DND-41 (cell line): ENCODE measurements at regions not wholly inside any gene's neighbourhood (a gene's known extent, or its start where the extent isn't known, plus 50 kb on each side); places are given as distances from the start of the nearest gene placed in this dataset.

Experiments
- CTCF ChIP-seq: IDR thresholded peaks from 2 replicates; pipeline ENCODE4 v1.5.1; 2012; ENCODE audit warnings: borderline replicate concordance, low read length, moderate library complexity, mild to moderate bottlenecking; ENCODE audit not compliant: poor library complexity, severe bottlenecking; ENCODE audit errors: extremely low read depth
- EZH2 ChIP-seq: IDR thresholded peaks from 3 replicates; pipeline ENCODE4 v1.6.1; 2012; ENCODE audit warnings: borderline replicate concordance, low read depth, mild to moderate bottlenecking, moderate library complexity, low read length, inconsistent platforms; ENCODE audit not compliant: severe bottlenecking

DNA sequence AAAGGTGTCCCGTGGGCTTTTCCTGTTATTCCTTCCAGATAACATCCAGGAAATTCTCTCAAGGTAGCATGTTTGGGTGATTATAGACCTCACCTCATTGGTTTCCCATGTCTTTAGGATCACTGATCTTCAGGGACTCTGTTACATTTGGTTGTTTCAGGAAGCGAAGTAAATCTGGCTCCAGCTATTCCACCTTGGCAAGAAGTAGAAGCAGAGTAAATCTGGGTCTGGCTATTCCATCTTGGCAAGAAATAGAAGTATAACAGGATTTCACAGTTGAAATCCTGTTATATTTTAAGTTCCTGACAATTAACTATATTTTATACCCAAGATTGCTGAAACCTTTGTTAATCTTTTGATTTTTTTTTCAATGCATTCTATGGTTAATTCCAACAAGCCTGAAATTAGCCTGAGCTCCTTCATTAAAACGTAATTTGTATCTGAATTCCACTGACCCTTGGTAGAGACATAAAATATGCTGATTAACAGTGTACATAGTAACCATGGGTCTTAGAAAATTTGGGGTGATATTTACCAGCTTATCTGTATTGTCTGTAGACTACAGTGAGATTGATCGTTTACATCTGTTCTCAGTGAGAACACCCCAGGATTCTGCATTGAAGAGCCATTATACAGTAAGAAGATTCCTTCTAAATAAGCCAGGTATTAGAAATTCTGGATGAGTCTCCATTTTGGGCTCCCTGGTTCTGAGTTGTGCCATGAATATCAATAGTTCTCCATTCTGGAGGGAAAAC, 267.6 kb upstream of the SLITRK6 start:
- TF ChIP-seq CTCF (no peak), EZH2 (no peak)
